NCI-H446 treated with DMSO at 0.1 percent for 48 hours (cell line): ENCODE measurements at regions not wholly inside any gene's neighbourhood (a gene's known extent, or its start where the extent isn't known, plus 50 kb on each side); places are given as distances from the start of the nearest gene placed in this dataset.
"Not testable (repeated sequence)": the region's sequence is repeated elsewhere in the genome, so short reads cannot be mapped to it uniquely, and the experiment has no call there.

Experiments used
- DNase-seq: peaks from one replicate; lab custom pipeline; 2025; lab: John Stamatoyannopoulos, UW

DNA sequence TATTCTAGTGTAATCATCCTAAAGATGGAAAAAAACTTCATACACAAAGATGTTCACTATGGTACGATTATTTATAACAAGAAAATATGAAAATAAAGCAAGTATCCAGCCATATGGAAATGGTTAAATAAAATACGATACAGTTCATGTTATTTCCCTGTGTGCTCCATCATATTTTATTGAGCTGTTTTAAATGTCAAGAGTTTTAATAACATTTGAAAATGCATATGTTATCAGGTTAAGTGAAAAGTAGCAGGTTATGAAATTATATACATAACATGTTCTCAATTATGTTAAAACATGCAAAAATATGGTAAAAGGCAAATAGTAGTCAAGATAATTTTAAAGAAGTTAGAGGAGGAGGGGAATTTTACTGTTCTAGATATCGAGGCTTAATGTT is 192.0 kb downstream of the HNRNPD start:
- DNase-seq = no peak

GRCh38 chr4:82172186-82172585 is 201.6 kb downstream of the HNRNPD start:
- no peak for DNase-seq

DNA sequence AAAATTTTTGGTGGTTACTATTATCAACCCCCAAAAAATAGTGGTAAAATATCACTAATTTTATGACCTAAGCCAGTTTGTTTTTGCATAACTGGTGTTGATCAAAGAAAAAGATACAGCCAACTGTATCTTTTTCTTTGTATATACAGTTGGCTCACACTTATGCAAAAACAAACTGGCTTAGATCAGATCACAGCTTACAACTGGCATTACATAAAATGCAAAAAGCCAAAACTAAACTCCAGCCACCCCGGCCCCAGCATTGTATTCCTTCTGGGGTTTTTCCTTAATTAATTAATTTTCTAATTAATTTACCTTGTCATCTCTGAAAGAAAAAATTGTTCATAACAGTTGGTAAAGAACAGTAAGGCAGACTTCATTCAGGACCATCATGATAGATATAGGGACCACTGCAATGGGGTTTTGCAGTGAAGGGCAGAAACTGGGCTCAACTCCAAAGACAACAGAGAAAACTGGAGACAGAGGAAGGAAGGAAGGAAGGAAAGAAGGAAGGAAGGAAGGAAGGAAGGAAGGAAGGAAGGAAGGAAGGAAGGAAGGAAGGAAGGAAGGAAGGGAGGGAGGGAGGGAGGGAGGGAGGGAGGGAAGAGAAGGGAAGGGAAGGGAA is 202.1 kb downstream of the HNRNPD start:
- no peak for DNase-seq

DNA sequence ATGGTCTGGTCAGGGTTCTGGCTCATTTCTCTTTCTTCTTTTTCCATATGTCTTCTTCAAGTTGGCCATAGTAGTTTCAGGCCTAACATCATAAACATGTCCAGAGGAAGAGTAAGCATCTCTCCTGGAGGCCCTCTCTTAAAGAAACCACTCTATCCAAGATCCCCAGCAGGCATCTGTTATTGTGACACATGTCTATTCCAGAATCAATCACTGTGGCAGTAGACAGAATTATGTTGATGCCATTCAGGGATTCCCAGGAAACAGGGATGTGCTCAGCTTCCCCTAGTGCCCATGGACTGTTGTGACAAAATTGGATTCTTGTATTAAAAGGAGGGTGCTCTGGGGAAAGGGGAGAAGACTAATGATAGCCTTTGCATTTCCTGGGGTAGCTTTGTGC is 224.0 kb downstream of the HNRNPD start:
- DNase-seq = no peak

- DNase-seq = no peak
Measured at GRCh38 chr4:82145850-82146249, 227.9 kb downstream of the HNRNPD start.

- no peak for DNase-seq
Measured at GRCh38 chr4:82140422-82140821, 233.4 kb downstream of the HNRNPD start.

- DNase-seq = no peak
Measured at GRCh38 chr4:82139287-82139686, 234.5 kb downstream of the HNRNPD start.

DNA sequence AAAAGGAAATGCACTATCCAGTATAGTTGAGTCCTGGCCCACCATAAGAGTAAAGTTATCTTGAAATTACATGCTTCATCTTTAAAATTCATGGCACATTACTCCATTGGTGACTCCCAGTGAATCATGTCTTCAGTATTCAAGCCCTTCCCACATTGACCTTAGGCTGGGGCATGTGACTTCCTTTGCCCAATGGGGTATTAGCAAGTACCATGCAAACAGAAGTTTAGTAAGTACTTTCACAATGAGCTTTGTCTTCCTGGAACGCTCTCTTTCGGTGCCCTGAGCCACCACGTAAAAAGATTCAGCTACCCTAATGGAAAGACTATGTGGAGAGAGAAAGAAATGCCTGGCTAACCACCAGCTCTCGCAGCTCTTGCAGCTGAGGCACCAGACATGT is 235.4 kb downstream of the HNRNPD start:
- DNase-seq = no peak

GRCh38 chr4:82136161-82136801 is 237.5 kb downstream of the HNRNPD start:
- no peak for DNase-seq

- no peak for DNase-seq
Measured at GRCh38 chr4:82128355-82128754, 245.4 kb downstream of the HNRNPD start.

GRCh38 chr4:82126512-82127040 is 247.2 kb downstream of the HNRNPD start:
- no peak for DNase-seq

GRCh38 chr4:82125787-82126297 is 247.9 kb downstream of the HNRNPD start:
- DNase-seq = no peak

DNA sequence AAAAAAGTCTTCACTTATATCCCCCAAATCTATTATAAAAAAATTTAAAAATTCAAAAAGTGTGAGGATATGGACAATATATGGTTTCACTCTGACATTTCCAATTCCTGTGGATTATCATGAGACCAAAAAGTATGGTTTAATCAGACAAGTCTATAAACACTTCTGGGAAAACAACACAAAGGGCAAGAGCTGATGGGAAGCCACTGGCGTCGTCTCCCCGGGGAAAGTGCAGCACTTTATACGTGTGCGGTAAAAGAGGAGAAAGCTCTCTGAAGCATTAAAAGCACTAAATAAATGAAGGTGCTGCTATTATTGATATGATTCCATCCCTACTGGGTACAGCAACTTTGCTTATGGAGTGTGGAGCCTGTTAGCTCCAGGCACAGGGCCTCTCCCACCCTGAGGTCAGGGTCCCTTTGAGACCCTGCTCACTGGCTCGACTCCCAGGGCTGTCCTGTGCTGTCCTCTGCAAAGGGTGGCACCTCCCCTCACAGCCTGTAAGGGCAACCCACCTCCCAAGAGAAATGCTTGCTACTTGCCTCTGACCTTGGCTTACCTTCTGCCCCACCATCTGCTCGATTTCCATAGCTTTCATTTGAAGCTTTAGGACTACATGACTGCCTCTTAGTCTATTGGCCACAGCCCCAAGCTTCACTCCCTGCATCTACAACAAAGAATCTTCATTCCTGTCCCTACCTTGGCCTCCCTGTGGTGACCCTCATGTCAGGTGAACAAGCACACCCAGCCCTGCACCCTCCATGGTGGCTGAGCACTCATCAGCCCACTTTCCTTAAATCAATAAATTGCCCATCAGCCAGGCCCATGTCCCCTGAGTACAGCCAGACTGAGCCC is 248.6 kb downstream of the HNRNPD start:
- DNase-seq = no peak

- no peak for DNase-seq
Measured at GRCh38 chr4:82124365-82124764, 249.4 kb downstream of the HNRNPD start.

DNA sequence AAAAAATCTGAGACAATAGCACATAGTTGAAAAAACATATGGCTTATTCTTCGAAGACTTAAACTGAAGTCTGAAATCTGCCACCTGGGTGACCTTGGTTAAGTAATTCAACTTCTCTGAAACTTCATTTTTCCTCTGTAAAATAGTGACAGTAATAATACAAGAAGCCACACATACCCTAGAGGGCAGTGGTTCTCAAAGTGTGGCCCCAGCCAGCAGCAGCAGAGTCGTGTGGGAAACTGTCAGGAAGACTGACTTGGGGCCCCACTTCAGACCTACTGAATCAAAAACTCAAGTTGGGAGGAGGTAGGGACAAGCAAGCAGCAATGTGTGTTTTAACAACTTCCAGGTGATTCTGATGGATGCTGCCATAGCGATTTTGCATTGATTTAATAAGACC is 249.9 kb downstream of the HNRNPD start:
- DNase-seq = no peak

GRCh38 chr4:82115183-82115582 is 258.6 kb downstream of the HNRNPD start:
- not testable (repeated sequence) for DNase-seq

DNA sequence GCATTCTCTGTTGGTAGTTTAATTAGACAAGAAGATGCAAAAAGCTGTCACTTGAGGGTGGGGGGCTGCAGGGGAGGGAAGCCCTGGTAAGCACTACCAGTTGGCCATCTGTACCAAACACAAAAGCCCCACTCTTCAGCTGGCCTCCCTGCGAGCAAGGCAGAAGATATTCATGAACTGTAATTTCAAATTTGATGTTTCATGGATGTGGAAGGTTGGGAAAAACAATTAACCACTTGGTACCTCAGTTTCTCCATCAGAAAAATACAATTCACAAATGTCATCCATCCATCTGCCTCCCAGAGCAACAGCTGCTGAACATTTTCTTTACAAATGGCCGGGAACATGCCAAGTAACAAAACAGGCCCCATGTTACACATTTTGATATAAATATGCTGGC is 265.3 kb downstream of the HNRNPD start:
- no peak for DNase-seq

- no peak for DNase-seq
Measured at GRCh38 chr4:82104578-82104977, 269.2 kb downstream of the HNRNPD start.

- no peak for DNase-seq
Measured at GRCh38 chr4:82099928-82100579, 273.7 kb downstream of the HNRNPD start.

GRCh38 chr4:82097504-82097903 is 276.3 kb downstream of the HNRNPD start:
- DNase-seq = no peak

DNA sequence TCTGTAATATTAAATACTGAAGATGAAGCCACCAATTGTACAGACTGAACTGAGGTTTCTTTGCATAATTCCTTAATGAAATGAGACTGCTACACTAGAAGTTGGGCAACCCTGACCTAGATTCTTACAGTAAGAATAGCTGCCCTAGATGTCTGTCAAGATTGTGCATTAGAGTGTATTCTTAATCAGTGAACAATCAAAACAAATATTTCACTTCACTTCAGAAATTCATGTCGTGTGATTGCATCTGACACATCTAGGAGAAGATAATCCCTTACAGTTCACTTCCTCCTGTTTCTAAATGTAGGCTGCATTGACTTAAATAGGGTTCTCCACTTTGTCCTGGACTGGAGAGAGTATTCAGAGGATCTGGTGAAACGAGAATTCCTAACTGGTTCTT is 283.1 kb downstream of the HNRNPD start:
- no peak for DNase-seq

GRCh38 chr4:82084747-82085146 is 289.0 kb downstream of the HNRNPD start:
- DNase-seq = no peak
